Skeletal muscle satellite cell (primary cell): ENCODE measurements at regions not wholly inside any gene's neighbourhood (a gene's known extent, or its start where the extent isn't known, plus 50 kb on each side); places are given as distances from the start of the nearest gene placed in this dataset.
"Not testable (repeated sequence)": the region's sequence is repeated elsewhere in the genome, so short reads cannot be mapped to it uniquely, and the experiment has no call there.

ENCODE experiments used
- H3K27me3 ChIP-seq: 2 replicates; pipeline ENCODE4 v1.7.0; 2013; ENCODE audit warnings: low read length; ENCODE audit not compliant: control insufficient read depth, insufficient read depth
- H3K36me3 ChIP-seq: 2 replicates; pipeline ENCODE4 v1.7.0; 2013; ENCODE audit warnings: mild to moderate bottlenecking, control low read depth, low read length; ENCODE audit not compliant: insufficient read depth
- H3K4me1 ChIP-seq: 2 replicates; pipeline ENCODE4 v1.7.0; 2013; ENCODE audit warnings: low read length; ENCODE audit not compliant: control insufficient read depth, insufficient read depth
- H3K4me2 ChIP-seq: 2 replicates; pipeline ENCODE4 v1.7.0; 2013; ENCODE audit warnings: mild to moderate bottlenecking, low read length
- H3K4me3 ChIP-seq: 2 replicates; pipeline ENCODE4 v1.7.0; 2013; ENCODE audit warnings: low read length
- H3K9ac ChIP-seq: 2 replicates; pipeline ENCODE4 v1.7.0; 2013; ENCODE audit warnings: mild to moderate bottlenecking, low read depth, low read length, moderate library complexity
- H3K9me3 ChIP-seq: replicated peaks from 2 replicates; pipeline ENCODE4 v1.7.0; 2013; ENCODE audit warnings: mild to moderate bottlenecking, control low read depth, low read length

- not testable (repeated sequence) for H3K4me2 ChIP-seq, H3K4me1 ChIP-seq, H3K9ac ChIP-seq, H3K36me3 ChIP-seq, H3K4me3 ChIP-seq, H3K9me3 ChIP-seq, H3K27me3 ChIP-seq
Observed at GRCh38 chr12:131644917-131645316, 66.0 kb upstream of the SFSWAP start.

DNA sequence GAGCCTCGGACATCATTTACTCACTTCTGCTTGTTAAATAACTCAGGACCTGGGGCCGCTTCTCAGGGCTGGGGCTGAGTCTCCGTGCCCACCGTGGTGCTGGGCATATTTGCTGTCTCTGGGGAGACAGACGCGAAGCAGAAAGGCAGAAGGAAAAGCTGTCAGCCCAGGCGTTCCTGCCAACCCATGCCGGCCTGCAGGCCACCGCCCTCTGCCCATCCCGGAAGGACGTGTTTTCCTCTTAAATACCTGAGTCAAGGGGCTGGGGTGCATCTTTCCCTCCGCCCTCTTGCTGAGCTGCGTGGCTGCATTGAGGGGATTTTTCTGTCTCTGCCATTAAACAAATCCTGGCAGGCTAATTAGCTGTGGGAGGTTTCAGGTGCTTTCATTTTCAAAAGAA lies 65.3 kb upstream of the SFSWAP start:
- not testable (repeated sequence) for H3K9me3 ChIP-seq, H3K4me1 ChIP-seq, H3K9ac ChIP-seq, H3K4me3 ChIP-seq, H3K27me3 ChIP-seq, H3K36me3 ChIP-seq, H3K4me2 ChIP-seq

DNA sequence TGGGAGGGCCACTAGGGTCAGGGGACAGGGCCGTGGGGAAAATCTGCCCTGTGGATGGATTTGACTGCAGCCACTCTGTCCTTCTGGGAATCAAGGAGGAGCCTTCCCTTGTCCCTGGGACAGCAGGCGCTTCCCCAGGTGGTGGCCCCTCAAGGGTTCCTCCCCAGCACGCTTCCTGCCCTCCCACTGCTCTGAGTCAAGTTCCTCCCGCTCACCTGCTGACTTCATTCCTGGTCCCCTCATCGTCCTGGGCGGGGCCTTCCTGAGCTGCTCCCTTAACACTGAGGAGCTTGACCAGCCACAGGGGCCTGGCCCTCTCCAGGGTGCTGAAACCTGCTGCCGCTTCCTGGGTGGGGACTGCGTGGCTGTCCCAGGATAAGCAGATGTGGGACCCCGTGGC lies 64.4 kb upstream of the SFSWAP start:
- not testable (repeated sequence) for H3K4me3 ChIP-seq, H3K9me3 ChIP-seq, H3K4me1 ChIP-seq, H3K9ac ChIP-seq, H3K4me2 ChIP-seq, H3K36me3 ChIP-seq, H3K27me3 ChIP-seq

- no peaks in the 10 kb centered on the region for H3K27me3 ChIP-seq
- no peaks in the 10 kb centered on the region for H3K9me3 ChIP-seq
- H3K4me3 ChIP-seq, result no peak overlapping the region
- no peak overlapping the region for H3K4me2 ChIP-seq
- no peaks in the 10 kb centered on the region for H3K36me3 ChIP-seq
- H3K9ac ChIP-seq, result no peak overlapping the region
- H3K4me1 ChIP-seq, result no peaks in the 10 kb centered on the region
Observed at GRCh38 chr12:131647667-131648066, 63.2 kb upstream of the SFSWAP start.

- H3K4me3 ChIP-seq, H3K4me1 ChIP-seq, H3K4me2 ChIP-seq, H3K27me3 ChIP-seq, H3K9me3 ChIP-seq, H3K36me3 ChIP-seq, H3K9ac ChIP-seq: not testable (repeated sequence)
Observed at GRCh38 chr12:131655469-131656174, 55.3 kb upstream of the SFSWAP start.

- not testable (repeated sequence) for H3K27me3 ChIP-seq, H3K4me2 ChIP-seq, H3K9me3 ChIP-seq, H3K9ac ChIP-seq, H3K36me3 ChIP-seq, H3K4me3 ChIP-seq, H3K4me1 ChIP-seq
Observed at GRCh38 chr12:131656796-131657195, 54.1 kb upstream of the SFSWAP start.

- not testable (repeated sequence) for H3K9me3 ChIP-seq, H3K4me1 ChIP-seq, H3K27me3 ChIP-seq, H3K4me2 ChIP-seq, H3K4me3 ChIP-seq, H3K36me3 ChIP-seq, H3K9ac ChIP-seq
Observed at GRCh38 chr12:131658605-131659004, 52.3 kb upstream of the SFSWAP start.

GRCh38 chr12:131659484-131659883 lies 51.4 kb upstream of the SFSWAP start:
- H3K4me2 ChIP-seq, H3K27me3 ChIP-seq, H3K4me3 ChIP-seq, H3K36me3 ChIP-seq, H3K9me3 ChIP-seq, H3K9ac ChIP-seq, H3K4me1 ChIP-seq: not testable (repeated sequence)

DNA sequence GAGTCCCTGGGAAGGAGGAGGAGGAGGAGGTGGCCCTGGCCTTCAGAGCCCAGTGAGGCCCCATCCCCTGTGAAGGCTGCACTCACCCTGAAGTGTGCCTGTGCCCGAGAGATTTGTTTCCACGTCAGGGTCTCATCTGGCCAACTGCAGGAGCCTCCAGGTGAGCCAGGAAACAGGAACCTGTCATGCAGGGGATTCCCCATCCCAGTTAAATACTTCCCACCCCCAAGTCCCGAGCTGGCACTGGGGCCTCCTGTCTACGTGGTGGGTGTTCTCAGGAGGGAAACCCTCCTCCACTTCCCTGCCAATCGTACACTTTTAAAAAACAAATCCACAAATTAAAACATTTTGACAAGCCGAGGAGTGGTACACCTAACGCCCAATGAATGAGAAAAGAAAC lies 50.9 kb upstream of the SFSWAP start:
- H3K9ac ChIP-seq, H3K36me3 ChIP-seq, H3K4me1 ChIP-seq, H3K9me3 ChIP-seq, H3K27me3 ChIP-seq, H3K4me2 ChIP-seq, H3K4me3 ChIP-seq: not testable (repeated sequence)

- not testable (repeated sequence) for H3K9ac ChIP-seq, H3K4me1 ChIP-seq, H3K4me3 ChIP-seq, H3K4me2 ChIP-seq, H3K27me3 ChIP-seq, H3K9me3 ChIP-seq, H3K36me3 ChIP-seq
Observed at GRCh38 chr12:131660401-131660800, 50.5 kb upstream of the SFSWAP start.
